GM03348 (cell line): ENCODE measurements at regions not wholly inside any gene's neighbourhood (a gene's known extent, or its start where the extent isn't known, plus 50 kb on each side); places are given as distances from the start of the nearest gene placed in this dataset.

Source experiments
- DNase-seq: peaks from one replicate; pipeline ENCODE4 v3.0.0; 2012; ENCODE audit warnings: low spot score

DNA sequence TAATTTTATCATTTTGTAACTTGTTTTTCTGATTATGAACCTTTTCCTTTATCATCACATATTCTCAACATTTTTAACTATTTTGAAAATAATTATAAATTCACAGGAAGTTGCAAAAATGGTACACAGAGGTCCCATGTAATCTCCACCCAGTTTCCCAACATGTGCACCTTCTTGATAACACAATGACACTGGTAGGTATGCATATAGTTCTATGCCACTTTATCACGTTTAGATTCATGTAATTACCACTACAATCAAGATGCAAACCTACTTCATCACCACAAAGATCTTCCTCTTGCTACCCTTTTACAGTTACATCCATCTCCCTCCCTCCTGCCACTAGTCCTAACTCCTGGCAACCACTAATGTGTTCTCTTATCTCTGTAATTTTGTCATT, 413.9 kb downstream of the SHQ1 start:
- DNase-seq: no peak

DNA sequence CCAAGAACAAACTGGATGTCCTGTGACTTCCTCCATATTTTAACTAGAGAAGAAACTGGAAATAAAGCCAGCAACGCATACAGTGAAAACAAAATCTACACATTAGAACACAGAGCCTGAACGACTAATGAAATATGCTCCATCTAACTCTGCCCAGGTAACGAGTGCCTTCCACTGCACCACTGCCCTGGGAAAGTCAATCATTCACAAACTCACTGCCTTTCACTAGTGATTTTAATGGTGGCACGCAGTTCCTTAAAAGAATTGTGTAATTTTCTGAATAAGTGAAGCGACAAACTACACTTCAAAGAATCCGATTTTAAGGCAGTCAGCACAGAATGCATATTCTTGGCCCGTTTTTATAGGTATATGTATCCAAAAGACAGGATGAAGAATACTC, 416.0 kb downstream of the SHQ1 start:
- DNase-seq: no peak

DNA sequence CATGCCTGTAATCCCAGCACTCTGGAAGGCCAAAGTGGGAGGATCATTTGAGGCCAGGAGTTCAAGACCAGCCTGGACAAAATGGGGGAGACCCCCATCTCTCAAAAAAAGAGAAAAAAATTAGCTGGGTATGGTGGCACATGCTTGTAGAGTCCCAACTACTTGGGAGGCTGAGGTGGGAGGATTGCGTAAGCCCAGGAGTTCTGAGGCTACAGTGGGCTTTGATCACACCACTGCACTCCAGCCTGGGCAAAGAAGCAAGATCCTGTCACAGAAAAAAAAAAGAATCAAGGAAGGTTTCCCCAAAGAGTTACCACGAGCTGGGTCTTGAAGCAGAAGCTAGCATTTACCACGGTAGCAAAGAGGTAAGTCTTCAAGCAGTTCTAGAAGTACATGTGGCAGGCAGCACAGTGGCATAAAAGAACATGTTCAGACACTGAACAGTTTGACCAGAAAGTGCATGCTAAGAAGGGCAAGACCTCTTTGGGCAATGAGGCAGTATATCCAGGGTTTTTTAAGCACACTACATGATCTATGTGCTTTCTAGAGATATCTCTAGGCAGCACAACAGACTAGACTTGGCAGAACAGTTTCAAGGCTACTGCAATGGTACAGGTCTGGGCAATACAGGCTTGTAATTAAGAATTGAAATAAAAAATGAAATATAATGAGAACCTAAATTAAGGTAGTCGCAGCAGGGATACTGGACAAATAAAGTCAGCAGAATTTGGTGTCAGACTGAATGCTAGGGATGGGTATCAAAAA, 418.5 kb downstream of the SHQ1 start:
- no peak for DNase-seq

DNA sequence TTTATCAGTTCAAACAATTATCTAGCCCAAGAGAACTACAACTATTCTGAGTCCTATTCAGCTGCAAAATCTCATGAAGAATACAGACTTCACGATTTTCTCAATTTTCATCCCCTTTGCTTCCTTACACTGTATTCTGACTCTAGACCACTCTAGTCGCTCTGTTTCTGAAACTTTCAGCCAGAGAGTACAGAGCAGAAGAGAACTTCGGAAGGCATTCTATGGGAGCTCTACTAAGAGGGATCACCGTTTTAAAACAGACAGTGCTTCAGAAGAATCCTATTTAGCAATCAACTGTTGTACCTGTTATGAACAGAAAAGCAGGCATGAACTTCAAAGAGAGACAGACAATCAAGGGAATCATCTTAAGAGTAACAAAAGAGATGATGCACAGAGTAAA, 419.4 kb downstream of the SHQ1 start:
- no peak for DNase-seq

DNA sequence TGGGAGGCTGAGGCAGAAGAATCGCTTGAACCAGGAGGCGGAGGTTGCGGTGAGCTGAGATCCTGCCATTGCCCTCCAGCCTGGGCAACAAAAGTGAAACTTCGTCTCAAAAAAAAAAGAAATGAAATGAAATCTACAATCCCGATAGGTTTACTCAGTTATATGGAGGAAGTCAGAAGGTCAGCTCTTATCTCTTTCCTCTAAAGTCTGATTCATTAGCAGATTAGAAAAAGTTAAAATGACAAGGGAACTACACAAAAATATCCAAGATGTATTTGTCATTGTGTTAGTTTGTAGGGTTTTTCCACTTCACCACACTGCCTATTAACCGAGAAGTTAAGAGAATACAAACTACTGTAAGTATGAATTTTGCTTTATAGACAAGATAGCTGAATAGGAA, 420.6 kb downstream of the SHQ1 start:
- no peak for DNase-seq

DNA sequence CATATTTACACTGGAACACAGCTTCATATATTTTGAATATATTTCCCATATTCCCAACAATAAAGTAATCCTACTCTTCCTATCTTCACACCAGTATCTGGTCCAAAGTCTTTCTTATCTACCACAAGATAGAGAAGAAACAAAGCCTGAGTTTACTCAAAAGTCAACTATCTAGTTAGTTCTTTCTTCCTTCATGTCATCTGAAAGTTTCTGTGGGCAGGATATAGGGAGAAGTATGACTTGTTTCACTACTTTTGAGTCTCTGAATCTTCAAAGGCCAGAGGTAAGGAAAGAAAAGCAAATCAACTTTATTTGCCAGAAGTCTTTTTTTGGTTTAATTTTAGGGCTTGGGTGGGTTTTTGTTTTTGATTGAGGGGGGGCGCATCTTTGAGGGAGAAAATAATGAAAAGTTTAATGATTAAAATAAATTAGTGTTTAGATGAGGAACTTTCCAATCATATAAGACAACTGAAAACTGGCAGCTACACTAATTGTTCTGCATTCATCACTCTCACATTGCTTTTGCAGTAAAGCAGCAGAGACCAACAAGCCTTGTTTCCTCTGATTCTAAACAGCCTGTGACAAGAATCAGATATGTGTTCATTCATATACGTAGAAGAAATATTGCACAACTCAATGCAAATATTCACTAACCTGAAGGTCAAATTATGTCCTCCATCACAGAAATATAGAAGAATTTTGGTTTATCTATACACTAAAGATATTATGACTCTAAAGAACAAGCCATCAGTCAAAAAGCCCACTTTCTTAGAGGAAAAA, 421.4 kb downstream of the SHQ1 start:
- no peak for DNase-seq

DNA sequence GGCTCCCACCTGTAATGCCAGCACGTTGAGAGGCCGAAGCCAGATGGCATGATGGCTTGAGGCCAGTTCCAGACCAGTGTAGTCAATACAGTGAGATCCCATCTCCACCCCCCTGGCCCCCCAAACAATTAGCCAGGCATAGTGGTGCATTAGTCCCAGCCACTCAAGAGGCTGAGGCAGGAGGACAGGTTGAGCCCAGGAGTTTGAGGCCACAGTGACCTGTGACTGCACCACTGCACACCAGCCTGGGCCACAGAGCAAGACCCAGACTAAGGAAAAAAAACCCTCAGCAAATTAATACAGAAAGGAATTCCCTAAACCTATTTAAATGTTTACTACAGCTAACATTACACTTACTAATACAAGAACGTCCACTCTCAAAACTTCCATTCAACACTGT, 424.6 kb downstream of the SHQ1 start:
- DNase-seq: no peak

DNA sequence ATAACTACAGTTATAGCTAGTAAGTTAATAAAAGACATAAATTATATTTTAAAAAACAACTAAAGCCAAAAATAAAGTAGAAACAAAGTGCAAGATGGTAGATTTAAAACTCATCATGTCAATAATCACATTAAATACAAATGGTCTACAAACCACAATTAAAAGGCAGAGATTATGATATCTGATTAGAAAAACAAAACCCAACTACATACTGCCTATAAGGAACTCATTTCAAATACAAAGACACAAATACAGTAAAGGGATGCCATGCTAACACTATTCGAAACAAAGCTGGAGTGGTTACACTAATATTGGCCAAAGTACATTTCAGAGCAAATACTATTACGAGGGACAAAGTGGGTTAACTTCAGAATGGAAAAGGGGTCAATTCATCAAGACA, 426.5 kb downstream of the SHQ1 start:
- DNase-seq: no peak

DNA sequence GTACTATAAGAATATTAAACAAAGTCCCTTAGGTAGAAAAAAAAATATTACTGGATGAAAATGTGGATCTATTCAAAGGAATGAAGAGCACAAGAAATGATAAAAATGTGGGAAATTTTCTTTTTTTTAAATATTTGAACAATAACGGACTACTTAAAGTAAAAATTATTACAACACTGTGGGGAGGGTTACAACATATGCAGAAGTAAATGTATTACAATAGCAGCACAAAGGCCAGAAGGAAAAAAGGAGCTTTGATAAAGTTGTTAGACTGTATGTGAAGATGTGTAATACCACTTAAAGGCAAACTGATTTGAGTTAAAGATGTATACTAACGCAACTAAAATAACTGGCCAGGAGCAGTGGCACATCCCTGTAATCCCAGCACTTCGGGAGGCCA, 427.1 kb downstream of the SHQ1 start:
- DNase-seq: no peak

DNA sequence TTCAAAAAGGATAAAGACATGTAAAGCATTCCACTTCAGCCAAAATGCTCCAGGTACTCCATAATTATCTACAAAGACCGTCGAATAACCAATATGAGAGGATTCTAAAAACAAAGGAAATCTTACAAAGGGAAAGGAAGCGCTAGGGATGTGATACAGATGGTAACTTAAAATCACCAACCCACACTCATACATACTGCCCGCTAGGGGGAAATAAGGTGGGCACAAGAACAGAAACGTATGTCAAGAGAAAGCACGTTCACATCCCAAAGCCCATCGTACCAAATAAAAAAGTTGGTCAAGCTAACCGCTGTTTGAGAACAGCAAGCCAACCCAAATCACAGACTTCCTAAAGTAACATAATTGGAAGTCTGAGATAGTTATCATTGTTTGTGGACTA, 429.4 kb downstream of the SHQ1 start:
- DNase-seq: no peak

DNA sequence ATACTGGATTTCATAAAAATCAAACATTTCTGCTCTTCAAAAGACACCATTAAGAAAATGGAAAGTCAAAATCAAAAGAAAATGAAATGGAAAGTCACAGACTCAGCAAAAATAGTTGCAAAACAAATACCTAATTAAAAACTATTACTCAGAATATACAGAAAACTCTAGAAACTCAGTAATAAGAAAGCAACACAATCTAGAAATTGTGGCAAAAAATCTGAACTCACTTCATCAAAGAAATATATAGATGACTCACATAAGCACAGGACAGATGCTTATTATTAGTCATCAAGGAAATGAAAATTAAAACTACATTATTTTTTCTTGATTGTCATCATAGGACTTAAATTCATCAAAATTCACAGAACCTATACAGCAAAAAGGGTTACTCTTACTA, 430.0 kb downstream of the SHQ1 start:
- no peak for DNase-seq

DNA sequence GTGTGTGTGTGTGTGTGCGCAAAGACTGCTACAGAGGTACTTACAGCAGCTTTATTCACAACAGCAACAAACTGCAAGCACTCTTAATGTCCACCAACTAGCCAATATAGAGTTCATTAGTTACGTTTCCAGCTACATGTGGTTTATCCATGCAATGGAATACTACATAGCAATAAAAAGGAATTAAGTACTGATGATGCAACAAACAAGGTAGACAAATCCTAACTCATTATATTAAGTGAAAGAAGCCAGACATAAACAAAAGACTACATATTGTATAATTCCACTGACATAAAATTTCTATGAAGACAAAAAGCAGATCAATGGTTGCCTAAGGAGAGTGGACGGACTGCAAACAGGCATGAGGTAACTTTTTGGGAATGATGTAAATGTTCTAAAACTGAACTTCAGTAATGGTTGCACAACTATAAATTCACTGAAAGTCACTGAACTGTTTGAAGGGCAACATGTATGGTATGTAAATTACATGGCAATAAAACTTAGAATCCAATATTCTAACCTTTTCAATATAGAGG, 433.7 kb downstream of the SHQ1 start:
- no peak for DNase-seq

DNA sequence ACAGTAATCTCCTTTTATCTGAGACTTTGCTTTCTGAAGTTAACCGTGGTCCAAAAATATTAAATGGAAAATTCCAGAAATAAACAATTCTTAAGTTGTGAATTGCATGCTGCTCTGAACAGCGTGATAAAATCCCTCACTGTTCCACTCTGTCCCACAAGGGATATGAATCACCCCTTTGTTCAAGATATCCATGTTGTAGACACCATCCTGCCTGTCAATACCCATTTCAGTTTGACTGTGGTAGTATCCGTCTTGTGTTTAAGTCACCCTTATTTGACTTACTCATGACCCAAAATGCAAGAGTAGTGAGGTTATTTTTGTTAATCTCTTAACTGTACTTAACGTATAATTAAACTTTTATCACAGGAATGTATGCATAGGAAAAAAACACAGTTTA, 435.0 kb downstream of the SHQ1 start:
- no peak for DNase-seq

DNA sequence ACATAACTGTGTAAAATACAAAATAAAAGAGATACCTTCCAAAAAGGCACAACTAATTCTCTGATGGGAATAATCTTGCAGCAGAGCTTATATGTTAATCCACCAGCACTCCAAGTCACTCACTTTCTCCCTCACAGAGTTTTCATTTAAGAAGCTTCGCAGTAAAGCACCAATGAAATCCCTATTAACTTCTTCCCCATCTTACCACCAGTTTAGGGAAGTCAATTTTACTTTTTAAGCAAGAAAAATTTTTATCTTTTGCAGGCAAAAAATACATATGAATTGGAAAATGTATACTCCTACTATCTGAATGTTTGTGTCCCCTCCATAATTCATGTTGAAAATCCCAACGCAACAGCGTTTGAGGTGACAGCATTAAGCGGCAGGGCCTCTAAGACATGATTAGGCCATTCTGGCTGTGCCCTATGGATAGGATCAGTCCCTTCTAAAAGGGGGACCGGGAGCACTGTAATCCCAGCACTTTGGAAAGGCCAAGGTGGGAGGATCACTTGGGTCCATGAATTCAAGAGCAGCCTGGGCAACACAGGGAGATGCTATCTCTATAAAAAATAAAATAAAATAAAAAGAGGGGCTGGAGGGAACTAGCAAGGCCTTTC, 435.8 kb downstream of the SHQ1 start:
- DNase-seq: no peak

DNA sequence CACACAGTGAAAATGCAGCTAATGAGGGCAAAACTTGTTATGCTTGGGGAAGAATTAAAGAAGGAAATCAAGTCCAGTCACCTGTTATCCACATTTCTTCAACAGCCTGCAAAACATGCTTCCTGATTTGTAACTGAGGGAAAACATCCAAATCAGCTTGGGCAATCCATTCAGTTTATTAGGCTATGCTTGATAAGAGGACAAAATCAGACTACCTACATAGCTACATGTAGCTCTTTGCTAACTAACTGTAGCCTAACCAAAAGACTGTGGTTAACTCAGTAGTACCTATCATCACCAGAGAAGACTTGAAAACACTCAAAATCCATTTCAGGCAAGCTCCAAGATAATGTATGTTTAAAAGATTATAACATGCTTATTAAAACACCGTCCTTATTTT, 436.4 kb downstream of the SHQ1 start:
- no peak for DNase-seq

DNA sequence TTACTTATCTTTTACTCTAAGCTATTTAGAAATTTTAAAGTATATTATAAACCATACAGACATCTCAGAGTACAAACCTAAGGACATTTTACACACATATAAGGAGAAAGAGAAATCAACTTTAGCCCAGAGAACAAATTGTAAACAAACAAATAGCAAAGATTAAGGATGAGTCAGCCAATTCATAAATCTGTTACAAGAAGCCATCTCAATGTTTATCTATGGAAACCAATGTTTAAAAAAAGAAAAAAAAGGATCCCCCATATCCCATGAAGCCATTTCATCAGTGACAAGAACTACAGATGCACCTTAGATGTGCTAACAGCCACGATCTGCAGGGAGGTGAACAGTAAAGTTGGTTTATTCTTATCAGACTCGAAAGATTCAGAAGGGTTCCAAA, 437.1 kb downstream of the SHQ1 start:
- DNase-seq: no peak

DNA sequence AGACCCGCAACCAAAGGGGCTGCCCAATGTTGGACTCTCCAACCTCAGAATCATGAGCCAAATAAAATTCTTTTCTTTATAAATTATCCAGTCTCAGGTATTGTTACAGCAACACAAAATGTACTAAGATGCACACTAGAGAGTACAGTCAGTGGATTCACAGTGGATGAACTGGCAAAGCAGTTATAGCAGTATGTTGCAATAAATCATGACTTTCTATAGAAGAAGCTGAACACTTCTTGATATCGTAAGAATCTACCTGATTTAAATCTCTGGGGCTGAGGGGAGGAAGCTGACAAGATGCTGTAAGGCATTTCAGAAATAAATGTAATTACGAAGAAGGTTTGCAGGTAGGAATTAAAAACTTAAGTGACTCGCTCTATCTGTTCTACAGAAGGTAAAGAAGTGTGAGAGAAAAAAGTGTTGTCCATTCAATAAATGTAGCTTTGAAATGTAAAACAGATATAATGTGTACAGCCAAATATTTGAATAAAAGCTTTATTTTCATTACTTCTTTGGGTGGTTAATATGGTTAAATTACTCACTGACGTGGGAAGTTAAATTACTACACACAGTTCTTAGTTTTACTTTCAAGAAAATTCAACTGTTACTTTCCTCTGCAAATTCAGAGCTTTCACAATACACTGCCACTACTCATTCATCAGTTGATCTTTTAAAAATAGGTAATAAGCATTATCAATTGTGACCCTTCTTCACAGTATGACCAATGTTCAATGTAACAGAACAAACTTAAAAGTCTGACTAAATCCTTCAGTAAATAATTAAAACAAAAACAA, 439.1 kb downstream of the SHQ1 start:
- no peak for DNase-seq

DNA sequence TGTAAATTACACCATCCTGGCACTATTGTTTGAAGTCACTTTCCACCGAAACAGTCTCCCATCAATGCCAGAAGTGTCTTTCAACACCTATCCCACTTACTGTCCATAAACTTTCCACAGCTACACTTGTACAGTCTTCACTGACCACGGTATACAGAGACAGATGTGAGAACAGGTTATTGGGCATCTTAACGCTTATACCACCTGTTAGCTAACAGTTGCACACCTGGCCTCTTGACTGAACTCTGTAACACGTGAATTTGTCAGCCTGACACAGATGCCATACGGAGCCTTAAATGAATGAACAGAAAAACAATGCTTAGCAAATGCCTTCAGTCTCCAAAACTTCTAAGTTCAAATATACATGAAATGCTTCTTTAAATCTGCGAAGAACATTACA, 440.5 kb downstream of the SHQ1 start:
- no peak for DNase-seq

DNA sequence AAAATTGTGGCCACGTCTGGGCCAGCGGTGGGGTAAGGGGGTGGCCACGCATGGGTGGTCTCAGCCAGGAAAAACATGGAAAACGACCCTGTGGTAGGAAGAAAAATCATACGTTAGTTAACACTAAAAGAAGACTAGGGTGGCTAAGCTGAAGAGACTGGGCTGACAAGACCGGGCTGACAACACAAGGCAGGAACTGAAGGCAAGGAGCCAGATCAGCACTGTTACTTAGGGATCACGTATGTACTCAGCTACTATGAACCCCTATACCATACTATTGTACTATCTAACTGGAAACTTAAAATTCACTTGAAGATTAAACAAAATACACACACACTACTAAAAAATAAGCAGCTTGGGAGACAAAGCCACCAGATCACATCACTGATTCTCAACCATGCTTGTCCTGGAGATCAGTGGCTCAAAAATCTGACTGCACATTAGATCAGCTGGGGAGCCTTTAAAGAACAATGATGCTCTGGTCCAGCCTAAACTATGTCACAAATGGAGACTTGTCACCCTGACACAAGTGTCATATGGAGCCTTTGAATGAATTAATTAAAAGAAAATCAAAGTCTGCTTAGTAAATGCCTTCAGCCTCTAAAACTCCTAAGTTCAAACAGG, 442.2 kb downstream of the SHQ1 start:
- no peak for DNase-seq

DNA sequence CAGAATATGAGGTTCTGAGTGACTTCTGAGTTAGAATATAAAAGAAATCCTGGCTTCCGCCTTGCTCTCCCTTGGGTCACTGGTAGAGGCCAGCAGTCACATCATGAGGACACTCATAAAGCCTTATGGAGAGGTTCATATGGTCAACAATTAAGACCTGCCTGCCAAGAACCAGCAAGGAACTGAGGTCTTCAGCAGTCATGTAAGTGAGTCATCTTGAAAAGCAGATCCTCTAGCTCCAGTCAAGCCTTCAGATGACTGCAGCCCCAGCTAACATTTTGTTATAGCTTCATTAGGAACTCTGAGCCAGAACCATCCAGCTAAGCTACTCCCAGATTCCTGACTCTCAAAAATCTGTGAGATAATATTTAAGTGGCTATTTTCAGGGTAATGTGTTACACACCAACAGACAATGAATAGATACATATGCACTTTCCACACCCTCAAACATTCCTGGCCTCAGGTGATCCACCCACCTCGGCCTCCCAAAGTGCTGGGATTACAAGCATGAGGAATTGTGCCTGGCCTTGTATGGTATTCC, 447.2 kb downstream of the SHQ1 start:
- no peak for DNase-seq

DNA sequence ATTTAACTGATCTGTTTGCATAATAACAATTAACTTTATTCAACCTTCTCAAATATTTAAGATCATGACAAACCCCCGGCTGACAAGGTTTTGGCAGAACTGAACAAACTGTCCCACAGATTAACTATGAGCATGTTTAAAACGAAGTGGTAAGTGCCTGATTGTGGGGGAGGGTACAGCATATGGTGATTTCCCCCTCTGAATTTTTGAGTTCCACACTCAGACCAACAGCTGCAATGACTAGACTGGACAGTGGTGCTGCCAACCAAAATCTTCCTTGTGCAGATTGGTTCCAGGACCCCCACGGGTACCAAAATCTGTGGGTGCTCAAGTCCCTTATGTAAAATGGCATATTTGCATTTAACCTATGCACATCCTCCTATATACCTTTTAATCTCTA, 449.5 kb downstream of the SHQ1 start:
- no peak for DNase-seq

DNA sequence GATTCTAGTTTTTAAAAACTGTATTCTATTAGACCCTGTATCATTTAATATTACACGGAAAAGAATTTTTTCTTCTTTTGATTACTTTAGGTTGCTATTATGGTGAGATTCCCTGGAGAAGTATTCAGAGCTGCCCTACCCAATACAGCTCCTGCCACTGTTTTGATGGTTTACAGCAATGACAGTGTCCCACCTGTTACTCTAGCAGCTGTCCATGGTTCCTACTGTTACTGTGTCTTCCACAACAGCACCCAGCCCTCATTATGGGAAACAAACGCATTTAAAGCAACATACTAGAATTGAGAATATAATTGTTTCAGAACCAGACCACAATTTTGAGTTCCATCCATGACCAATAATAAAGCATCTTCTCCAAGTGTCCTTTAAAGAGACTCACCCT, 450.7 kb downstream of the SHQ1 start:
- DNase-seq: no peak
